Forelimb muscle (tissue), 1 donor: ENCODE measurements at regions not wholly inside any gene's neighbourhood (a gene's known extent, or its start where the extent isn't known, plus 50 kb on each side); places are given as distances from the start of the nearest gene placed in this dataset.

Source experiments
- DNase-seq: peaks from one replicate; pipeline ENCODE4 v3.0.0-alpha.2; 2013; ENCODE audit warnings: low read depth

DNA sequence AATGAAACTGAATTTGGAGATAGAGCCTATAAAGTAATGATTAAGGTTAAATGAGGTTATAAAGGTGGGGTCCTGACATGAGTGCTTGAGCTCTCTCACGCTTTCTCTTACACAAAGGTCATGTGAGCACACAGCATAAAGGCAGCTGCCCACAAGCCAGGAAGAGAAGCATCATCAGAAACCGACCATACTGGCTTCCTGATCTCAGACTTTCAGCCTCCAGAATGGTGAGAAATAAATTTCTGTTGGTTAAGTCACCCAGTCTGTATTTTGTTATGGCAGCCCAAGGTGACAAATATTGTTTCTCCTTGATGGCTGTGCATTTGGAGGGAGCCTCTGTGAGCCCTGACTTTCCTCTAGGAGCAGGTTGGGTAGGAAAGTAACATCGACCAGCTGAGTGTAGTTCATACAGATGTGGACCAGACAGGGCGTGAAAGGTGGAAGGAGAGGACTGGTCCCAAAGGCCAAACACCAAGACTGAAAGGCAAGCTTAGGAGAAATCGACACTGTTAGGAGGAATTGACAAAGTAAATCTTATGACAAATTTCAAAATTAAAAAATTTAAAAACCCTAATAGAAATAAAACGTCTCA, 97.6 kb upstream of the SLC38A2 start:
- no peak for DNase-seq

DNA sequence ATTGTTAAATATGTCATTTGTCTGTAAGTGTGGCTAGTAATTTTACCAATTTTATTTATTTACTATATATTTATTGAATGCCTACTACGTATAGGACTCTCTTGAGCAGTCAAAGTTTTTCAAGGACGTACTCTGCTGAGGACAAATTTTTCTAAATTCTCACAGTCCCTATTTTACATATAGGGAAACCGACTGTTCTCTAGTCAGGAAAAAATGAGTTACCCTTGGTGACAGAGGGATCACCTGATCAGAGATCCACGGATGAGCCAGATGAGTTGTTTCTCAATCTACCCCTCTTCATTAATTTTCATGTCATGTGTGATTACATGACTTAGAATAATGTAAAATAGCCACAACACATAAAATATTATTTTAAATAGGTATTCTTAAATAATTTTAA, 96.2 kb upstream of the SLC38A2 start:
- DNase-seq = no peak

DNA sequence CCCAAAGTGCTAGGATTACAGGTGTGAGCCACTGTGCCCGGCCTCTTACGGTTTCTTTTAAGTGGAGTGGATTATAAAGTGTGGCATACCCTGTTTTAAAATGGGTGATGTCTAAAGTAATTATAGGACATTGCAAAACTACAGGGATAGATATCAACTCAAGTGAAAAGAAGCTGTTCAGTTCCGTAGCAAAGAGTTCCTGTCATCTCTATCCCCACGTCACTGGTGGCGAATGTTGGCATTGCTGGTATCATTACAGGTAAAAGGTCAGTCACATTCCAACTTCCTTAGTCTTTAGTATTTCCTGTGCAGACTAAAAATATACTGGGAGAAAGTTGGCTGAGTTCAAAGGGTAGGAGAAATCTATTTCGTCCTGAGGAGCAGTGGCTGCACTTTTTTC, 95.6 kb upstream of the SLC38A2 start:
- no peak for DNase-seq

DNA sequence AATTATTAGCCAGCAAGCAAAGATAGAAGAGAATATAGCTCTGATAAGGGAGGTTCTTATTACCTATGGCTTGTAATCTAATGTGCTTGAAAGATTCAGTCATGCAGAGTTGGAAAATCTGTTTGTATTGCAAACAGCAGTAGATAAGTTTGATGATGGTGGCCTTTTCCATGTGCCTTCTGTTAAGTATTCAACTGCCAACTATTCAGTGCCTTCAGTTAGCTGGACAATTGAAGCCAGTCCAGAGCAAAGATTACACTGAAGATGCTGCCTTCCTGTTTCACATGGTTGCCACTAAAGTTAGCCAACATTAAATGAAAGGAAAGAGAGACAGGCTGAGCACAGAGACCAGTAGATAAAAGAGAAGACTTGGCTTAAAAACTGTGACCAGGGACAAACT, 92.7 kb upstream of the SLC38A2 start:
- DNase-seq = no peak

DNA sequence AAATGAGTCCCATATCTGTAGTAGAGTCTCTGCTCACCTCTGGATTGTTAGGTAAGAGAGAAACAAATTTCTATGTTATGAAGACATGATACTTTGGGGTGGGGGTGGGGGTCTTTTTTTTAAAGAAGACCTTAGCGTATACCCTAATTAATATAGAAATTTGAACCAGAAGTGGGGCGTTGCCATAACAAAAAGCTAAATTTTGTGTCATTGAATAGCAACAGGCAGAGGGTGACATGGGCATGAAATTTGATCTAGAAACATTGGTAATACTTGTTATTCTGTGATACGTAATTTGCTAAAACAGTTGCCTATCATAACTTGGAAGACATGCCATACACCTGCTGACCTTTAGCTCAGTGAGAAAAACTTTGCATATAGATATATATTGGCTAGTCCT, 92.3 kb upstream of the SLC38A2 start:
- DNase-seq = no peak

DNA sequence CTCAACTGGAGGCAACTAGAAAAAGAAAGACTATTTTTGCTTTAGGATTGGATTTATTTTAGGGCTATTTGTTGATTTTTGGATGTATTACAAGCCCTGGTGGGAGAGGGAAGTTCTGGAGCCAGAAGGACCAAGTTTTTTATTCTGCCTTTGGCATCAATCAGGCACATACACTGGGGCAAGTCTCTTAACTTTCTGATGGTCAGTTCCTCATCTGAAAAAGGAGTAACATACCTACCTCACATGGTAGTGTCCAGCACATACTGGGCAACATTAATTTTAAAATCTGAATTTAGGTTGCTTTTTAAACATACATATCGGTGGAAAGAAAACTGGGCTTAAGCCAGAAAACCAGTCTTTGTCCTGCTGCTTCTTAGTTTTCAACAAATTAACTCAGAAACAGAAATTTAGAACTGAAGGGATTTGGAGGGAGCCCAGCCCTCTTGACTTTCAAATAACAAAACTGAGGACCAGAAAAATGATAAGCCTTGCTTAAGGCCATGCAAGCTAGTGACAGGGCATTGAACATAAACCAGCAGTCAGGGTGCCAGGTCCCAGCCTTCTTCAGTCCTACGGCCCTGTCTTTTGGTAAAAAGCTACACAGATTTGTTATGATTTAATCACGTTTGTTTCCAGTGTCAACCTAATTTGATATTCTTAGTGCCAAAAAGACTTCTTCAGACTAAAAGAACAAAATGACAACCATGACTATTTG, 90.2 kb upstream of the SLC38A2 start:
- no peak for DNase-seq

DNA sequence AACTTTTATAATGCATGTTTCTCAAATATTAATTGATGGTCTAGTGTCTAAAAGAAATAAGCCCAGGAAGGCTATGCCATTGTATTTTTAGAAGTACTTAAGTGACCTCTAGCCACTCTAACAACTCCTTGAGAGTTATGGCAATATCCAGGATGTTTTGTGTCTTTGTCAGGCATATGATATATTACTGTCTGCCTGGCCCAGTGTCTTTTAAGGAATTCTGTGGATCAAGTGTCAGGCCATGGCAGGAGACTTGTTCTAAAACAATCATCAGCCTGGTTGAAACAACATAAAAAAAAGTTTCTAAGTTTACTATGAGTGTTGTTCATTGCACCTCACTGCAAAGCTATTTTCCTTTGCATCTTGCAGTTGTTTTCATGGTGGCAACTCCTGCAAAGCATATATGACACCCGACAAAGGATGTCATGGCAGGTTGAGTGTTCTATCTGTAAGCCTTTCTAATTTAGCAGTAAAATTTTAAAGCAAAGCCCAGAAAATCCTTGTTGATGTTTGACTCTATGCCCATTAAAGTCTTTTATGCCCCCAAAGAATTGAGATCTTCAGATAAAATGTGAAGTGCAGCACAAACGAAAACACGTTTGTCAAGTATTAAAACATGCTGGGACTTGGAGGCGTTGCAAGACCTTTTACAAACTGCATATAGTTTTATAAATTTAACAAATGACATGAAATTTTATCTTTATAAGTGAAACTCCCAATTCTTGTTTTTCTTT, 89.5 kb upstream of the SLC38A2 start:
- no peak for DNase-seq

DNA sequence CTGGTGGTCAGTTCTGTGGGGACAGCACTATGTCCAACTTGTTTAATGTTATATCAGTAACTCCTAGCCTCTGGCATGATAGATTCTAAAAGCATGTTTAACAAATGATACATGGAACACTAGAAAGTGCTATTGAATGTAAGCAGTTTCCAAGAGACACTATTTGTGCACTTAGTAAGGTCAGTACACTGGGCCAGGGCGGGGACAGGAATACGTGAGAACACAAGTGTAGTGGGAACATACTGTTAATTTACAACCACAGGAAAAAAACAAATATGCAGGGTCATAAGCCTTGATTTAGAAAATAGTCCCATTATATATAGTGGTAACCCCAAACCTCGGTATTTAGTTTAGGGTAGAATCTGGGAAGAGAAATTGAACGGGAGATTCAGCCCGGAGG, 88.9 kb upstream of the SLC38A2 start:
- DNase-seq = no peak

DNA sequence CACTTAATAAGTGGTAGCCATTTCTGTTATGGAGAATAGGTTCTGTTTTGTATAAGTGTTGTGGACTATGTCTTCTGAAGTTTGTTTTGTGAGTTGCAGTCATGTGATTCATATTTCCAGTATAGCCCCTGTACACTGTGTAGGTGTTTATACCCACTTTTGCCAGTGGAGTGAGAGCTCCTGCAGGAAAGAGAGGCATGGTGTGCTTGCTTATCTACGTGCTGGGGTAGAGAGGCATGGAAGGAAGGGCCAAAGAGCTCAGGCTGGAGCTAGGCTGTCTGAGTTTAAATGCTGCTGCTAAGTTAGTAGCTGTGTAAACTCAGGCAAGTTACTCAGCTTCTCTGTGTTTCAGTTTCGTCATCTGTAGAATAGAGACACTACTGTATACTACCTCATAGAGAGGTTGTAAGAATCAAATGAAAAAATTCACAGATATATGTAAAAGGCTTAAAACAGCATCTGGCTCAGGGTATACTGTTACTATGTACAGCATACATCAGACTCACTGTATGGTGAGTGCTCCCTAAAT, 88.2 kb upstream of the SLC38A2 start:
- no peak for DNase-seq

DNA sequence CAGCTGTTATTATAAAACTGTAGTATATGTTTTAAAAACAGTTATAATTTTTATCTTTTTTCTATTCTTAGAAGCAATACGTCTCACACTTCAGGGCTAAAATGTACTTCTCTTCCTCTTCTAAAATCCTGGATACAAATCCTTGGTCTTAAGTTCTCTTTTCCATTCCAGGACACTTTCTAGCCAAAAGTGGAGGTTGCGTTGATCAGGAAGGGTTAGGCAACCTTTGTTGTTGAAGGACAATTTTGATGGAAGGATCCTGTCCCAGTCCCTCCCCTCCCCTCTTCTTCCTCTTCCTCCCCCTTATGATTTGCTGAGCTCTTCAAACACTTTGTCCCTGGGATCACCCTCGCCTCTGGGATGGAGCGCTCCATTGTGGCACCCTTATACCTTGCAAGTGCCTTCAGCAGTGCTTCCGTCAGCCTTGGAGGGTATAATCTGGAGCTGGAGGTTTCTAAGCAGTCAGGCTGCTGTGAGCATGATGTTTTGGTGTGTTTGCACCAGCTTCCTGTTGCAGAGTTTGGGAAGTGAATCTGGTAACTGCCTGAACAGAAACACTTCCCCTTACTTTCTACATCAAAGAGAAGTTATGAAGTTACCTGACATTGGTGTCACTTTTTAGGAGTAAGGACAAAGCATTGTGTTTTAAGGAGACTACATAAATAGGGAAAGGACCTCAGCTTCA, 87.4 kb upstream of the SLC38A2 start:
- no peak for DNase-seq

DNA sequence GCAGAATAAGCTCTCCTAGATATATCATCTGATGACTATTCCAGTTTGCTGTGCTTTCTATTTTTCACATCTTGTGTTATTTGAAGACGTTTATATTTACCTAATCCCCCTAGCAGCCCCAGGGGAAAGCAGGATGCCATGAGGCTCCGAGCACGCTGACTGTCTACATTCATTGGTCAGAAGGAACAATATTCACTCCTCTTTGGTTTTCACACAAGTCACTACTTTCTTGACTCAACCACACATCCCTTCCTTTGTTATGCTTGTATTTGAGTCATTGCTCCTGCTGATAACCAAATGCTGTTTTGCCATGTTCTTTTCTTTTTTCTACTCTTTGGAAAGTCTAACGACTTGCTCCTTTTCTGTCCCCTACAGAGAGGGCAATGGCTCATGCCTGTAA, 86.5 kb upstream of the SLC38A2 start:
- DNase-seq = no peak

DNA sequence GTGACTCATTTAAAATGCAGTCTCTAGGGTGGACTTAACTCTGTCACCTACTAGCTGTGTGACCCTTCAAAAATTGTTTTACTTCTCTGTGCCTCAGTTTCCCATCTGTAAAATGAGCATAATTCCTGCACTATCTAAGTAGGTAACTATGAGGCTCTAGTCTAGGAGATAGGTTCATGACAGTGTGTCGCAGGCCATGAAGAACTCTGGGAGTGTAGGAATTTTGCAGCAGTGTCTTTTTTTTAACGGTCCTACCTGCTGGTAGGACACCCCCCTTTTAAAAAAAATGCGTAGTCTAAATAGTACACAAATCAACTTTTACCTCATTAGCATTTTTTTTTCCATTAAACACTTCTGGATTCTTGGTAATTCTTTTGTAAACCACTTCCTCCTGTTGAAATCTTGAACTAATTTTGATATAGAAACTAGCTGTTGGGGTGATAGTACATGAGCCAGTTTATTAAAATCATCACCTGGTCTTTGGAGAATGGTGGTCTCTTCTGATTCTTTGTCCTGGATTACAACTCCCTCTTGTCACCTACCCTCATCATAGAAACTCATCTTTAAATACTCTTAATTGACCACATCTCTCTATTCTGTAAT, 86.0 kb upstream of the SLC38A2 start:
- no peak for DNase-seq

DNA sequence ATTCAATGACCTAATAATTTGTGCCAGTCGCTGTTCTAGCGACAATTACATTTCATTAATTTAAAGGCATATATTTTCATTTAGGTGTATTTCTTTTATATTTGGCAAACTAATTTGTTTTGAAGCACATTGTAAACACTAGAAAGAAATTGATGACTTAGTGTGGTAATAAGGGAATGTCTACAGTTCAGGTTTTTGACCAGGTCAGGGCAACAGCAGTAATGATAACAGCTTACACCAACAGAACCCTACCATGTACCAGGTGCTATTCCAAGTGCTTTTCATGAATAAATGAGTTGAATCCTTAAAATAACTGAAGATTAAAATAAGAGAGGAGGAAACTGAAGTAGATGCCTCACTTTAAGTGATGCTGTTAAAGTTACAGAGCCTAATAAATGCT, 85.4 kb upstream of the SLC38A2 start:
- DNase-seq = no peak

DNA sequence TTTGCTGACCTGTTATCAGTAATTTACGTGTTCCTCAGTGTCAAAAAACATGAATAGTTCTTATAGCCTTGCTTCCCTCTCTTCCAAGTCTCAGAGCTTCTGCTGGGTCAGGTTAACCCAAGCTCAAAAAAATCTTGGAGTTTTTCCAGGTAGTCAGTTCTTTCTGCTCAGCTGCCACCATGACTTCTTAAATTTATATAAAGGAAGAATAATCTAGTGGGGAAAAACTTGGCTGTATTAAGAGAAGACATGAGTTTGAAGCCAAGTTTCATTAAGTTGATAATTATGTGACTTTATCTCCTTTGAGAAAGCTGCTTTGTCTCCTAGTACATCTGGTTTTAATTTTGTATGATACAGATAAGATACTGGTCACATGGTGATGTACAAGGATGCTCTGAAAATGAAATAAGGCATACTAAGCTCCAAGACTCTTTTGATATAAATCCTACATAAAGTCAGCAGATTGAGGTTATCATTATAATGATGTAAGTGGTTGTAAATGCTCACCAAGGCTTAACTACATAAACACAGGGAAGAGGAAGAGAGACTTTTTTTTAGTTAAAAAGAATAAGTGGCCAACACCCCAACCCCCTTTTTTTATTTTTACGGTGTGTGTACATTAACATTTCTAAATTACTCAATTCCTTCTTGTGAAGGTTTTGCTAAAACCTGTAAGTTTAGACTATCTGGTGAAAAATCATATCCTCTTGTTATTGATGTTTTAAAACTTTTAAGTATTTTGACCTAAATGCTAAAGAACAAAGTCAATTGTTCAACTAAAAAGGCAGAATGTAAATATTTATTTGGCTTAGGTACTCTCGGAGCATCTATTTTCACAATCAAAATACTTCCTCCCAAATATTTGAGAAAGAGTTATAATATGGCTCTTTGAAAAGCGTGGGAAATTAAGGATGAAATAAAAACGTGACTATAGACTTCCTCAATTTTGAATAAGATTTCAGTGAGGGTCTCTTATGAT, 84.1 kb upstream of the SLC38A2 start:
- no peak for DNase-seq

DNA sequence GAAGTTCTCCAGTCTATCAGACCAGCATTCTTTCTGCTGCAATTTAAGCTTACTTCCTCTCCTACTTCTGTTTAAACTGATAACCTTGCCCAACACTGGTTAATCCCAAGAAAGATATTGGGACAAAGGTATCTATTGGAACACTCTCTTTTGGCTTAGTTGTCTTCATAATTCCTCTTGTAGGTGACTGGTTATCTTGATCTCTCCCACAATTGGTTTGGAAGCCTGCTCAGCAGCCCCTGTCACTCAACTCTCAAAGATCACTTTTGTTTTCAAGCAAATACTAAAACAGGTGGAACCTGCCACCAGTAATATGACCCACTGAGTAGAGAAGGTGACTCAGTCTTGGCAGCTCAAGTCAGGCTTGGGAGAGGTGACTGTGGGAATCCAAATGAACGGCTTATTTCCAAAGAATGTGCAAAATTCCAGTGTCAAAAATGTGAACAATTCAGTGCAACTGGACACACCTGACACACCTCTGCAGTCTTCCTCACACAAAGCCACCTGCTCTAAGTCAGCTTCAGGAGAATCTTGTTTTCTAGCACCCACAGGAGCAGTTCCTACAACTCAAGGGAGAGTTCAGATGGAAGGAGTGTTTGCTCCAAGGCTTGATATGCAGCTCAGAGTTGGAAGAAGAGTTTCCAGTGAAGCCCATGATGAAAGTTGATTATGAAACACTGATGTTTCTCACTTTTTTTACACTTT, 83.2 kb upstream of the SLC38A2 start:
- no peak for DNase-seq

DNA sequence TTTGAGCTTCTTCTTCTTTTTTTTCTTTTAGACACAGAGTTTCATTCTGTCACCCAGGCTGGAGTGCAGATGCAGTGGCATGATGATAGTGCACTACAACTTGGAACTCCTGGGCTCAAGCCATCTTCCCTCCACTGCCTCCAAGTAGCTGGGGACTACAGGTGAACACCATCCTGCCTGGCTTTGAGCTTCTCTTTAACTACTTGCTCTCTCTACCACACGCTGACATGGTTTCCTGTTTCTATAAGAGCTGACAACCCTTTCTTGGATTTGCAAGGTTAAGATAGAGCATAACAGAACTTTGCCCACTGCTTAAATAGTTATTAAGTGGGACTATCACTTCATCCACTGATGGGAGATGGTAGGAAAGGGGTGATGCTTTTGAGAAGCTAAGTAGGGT, 82.4 kb upstream of the SLC38A2 start:
- no peak for DNase-seq

DNA sequence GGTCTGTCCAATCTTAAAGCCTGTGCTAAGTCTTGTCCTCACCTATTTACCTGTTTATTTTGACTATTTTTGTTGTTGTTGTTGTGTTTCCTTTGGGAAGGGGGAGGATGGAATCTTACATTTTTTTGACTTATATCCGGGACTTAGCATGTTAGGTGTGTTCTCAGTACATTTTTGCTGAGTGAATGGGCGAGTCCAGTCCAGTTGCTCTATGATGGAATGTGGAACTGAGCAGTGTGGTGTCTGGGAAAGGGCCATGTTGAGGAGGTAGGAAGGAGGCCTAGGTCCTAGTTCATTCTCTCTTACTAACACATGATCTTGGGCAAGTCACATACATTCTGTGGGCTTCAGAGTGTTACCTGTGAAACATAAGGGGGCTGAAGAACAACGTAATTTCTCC, 80.9 kb upstream of the SLC38A2 start:
- DNase-seq = no peak

DNA sequence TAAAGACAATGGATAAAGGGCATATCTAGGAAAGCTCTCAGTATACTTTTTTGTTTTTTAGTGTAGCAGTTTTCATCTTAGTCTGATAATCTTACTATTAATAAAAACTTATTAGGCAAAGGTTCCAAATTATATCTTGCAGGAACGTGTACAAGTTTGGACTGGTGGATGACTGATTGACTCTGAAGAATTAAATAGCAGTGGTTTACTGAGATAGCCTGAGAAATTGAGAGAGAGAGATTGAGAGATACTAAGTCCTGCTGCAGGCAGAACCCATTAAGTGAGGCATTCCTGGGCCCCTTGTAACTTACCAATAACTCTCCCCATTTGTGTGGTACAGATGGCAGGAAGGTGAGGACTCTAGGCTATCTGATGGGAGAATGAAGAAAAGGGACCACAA, 80.2 kb upstream of the SLC38A2 start:
- no peak for DNase-seq

DNA sequence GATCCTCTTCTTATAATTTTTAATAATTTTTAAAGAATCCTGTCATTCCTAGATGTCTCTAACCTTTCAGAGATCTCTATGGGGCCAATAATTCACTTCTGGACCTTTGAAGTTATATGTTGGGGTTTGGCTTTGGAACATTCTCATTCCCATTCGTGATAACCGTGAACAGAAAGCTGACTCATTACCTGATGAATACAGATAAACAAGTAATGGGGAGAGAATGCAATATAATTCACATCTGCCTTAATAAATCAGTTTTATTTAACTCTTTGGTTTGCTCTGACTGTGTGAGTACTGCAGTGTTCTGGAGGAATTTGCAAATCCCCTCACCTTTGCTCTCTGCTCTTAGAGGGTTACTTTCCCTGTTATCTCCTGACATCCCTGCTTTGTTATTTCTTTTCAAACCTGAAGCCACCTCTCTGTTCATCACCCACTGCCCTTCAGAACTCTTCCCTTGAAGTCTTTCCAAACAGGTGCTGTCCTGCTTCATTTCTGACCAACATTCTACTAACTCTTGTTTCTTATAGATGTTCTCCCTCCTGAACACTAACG, 79.6 kb upstream of the SLC38A2 start:
- no peak for DNase-seq
